Fibroblast of skin of abdomen (primary cell): ENCODE measurements at regions not wholly inside any gene's neighbourhood (a gene's known extent, or its start where the extent isn't known, plus 50 kb on each side); places are given as distances from the start of the nearest gene placed in this dataset.
"Not testable (repeated sequence)": the region's sequence is repeated elsewhere in the genome, so short reads cannot be mapped to it uniquely, and the experiment has no call there.

Experiments
- DNase-seq: peaks from one replicate; pipeline ENCODE4 v3.0.0-alpha.2; 2013

GRCh38 chr15:67945951-67946700 is 106.3 kb upstream of the RNU6-1 start:
- DNase-seq: peak; percentile 40

GRCh38 chr15:67946701-67947100 is 106.9 kb upstream of the RNU6-1 start:
- no peak for DNase-seq

GRCh38 chr15:67947254-67948039 is 106.7 kb upstream of the PIAS1 start:
- DNase-seq: no peak

- no peak for DNase-seq
Observed at GRCh38 chr15:67948215-67948614, 105.9 kb upstream of the PIAS1 start.

- DNase-seq: not testable (repeated sequence)
Observed at GRCh38 chr15:67951187-67951586, 102.9 kb upstream of the PIAS1 start.

- no peak for DNase-seq
Observed at GRCh38 chr15:67953299-67953698, 100.8 kb upstream of the PIAS1 start.

- peak; percentile 55 for DNase-seq
Observed at GRCh38 chr15:67955252-67955651, 98.9 kb upstream of the PIAS1 start.

GRCh38 chr15:67957435-67958132 is 96.5 kb upstream of the PIAS1 start:
- no peak for DNase-seq

- DNase-seq: peak; percentile 71
Observed at GRCh38 chr15:67967871-67968431, 86.2 kb upstream of the PIAS1 start.

- DNase-seq: no peak
Observed at GRCh38 chr15:67968564-67968963, 85.6 kb upstream of the PIAS1 start.

GRCh38 chr15:67968966-67969365 is 85.1 kb upstream of the PIAS1 start:
- no peak for DNase-seq

- no peak for DNase-seq
Observed at GRCh38 chr15:67969892-67970291, 84.2 kb upstream of the PIAS1 start.

GRCh38 chr15:67972377-67972776 is 81.7 kb upstream of the PIAS1 start:
- DNase-seq: no peak

GRCh38 chr15:67973846-67974245 is 80.3 kb upstream of the PIAS1 start:
- no peak for DNase-seq

- no peak for DNase-seq
Observed at GRCh38 chr15:67976506-67977073, 77.5 kb upstream of the PIAS1 start.

GRCh38 chr15:67977414-67978089 is 76.6 kb upstream of the PIAS1 start:
- DNase-seq: no peak

- no peak for DNase-seq
Observed at GRCh38 chr15:67979281-67979680, 74.8 kb upstream of the PIAS1 start.

- no peak for DNase-seq
Observed at GRCh38 chr15:67980171-67980570, 73.9 kb upstream of the PIAS1 start.

- DNase-seq: no peak
Observed at GRCh38 chr15:67980773-67981685, 73.1 kb upstream of the PIAS1 start.

GRCh38 chr15:67981848-67982247 is 72.3 kb upstream of the PIAS1 start:
- no peak for DNase-seq

- DNase-seq: no peak
Observed at GRCh38 chr15:67991706-67992105, 62.4 kb upstream of the PIAS1 start.
